Gastroesophageal sphincter (tissue), 3 donors: ENCODE measurements at regions not wholly inside any gene's neighbourhood (a gene's known extent, or its start where the extent isn't known, plus 50 kb on each side); places are given as distances from the start of the nearest gene placed in this dataset.

Experiments used
- CTCF ChIP-seq, 4 experiments: fragments of 200-600 bp in 2 of 4; fragments of 450-650 bp in 2 of 4; sonication (generic) in 1 of 4; IDR thresholded peaks; one replicate each; pipeline ENCODE4 v1.5.1; 2017 to 2019; ENCODE audit warnings: antibody characterized with exemption in 4 of 4, mild to moderate bottlenecking in 2 of 4, moderate library complexity in 2 of 4
- EP300 ChIP-seq: sonication (generic); formaldehyde crosslinking; IDR thresholded peaks from one replicate; pipeline ENCODE4 v1.6.1; 2017; ENCODE audit warnings: antibody characterized with exemption, mild to moderate bottlenecking
- POLR2A ChIP-seq, 2 donors: fragments of 450-650 bp; IDR thresholded peaks; one replicate each; pipeline ENCODE4 v1.6.1; 2017; ENCODE audit warnings: antibody characterized with exemption in 2 of 2, mild to moderate bottlenecking in 2 of 2, moderate library complexity in 1 of 2

- no peak for TF ChIP-seq EP300
- TF ChIP-seq CTCF (IDR thresholded peaks at IDR 0.05): no peak
- TF ChIP-seq POLR2A (IDR thresholded peaks at IDR 0.05): no peak
These were observed 415.0 kb downstream of the SOX9 start for GRCh38 chr17:72535779-72536178.
